Stimulated activated naive B cell treated with anti-CD40 and anti-IgM and Interleukin-4, amounts not matched to agents 10 μg/mL and 1 μg/mL and 100 μg/mL, for 72 hours (primary cell): ENCODE measurements at regions not wholly inside any gene's neighbourhood (a gene's known extent, or its start where the extent isn't known, plus 50 kb on each side); places are given as distances from the start of the nearest gene placed in this dataset.

Experiments
- ATAC-seq, 2 donors: fragments of 150-1000 bp; cut with Tn5 transposase; replicated peaks; 2 replicates each; pipeline ENCODE4 v1.10.0; 2021; ENCODE audit warnings: moderate library complexity in 1 of 2
- DNase-seq: peaks from one replicate; pipeline ENCODE4 v3.0.0; 2021
- H3K27ac Mint-ChIP-seq: one replicate; pipeline ENCODE4 v1.8.0; 2022; ENCODE audit warnings: mild to moderate bottlenecking, mixed read lengths
- H3K27me3 Mint-ChIP-seq, 2 donors: one replicate each; pipeline ENCODE4 v1.8.0; 2022; ENCODE audit warnings: mixed read lengths in 2 of 2
- H3K36me3 Mint-ChIP-seq, 2 donors: one replicate each; pipeline ENCODE4 v1.8.0; 2022; ENCODE audit warnings: mixed read lengths in 2 of 2, mild to moderate bottlenecking in 1 of 2
- H3K4me1 Mint-ChIP-seq, 2 donors: one replicate each; pipeline ENCODE4 v1.8.0; 2022; ENCODE audit warnings: mixed read lengths in 2 of 2, mild to moderate bottlenecking in 1 of 2
- H3K4me3 Mint-ChIP-seq, 2 donors: one replicate each; pipeline ENCODE4 v1.8.0; 2022; ENCODE audit warnings: mild to moderate bottlenecking in 2 of 2, mixed read lengths in 2 of 2, moderate library complexity in 1 of 2
- H3K9me3 Mint-ChIP-seq, 2 donors: one replicate each; pipeline ENCODE4 v1.8.0; 2022; ENCODE audit warnings: mixed read lengths in 2 of 2, mild to moderate bottlenecking in 1 of 2

DNA sequence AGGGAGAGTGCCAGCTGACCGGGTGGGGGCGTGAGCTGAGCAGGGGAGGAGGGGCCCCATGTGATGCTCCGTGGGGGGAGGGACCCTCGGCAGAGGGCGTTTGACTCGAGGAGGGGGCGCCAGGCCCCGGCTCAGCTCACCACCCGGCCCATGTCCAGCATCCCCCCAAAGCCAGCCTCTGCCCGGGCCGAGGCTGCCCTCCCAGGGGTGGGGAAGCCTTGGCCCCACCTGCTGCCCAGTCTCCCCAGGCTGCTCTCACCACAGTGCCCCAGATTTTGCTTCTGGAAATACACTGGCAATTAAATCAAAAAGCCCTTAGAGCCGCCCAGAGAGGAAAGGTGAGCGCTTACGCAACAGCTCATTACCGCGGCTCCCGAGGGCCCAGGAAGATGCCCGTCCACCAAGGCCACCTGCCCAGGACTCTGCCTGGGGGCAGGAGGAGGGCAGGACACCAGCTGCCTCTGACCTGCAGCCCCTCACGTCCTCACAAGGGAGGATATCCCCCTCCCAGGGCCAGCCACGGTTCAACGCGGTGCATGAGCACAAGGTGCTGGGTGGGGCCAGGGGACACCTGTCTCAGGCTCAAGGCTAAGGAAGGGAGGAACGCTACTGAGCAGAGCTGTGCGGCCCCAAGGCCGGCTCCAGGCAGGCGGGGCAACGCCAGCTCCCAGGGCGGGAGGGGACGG, 70.0 kb upstream of the INPP5A start:
- H3K4me3 Mint-ChIP-seq = no peak overlapping the region
- ATAC-seq = no peak

DNA sequence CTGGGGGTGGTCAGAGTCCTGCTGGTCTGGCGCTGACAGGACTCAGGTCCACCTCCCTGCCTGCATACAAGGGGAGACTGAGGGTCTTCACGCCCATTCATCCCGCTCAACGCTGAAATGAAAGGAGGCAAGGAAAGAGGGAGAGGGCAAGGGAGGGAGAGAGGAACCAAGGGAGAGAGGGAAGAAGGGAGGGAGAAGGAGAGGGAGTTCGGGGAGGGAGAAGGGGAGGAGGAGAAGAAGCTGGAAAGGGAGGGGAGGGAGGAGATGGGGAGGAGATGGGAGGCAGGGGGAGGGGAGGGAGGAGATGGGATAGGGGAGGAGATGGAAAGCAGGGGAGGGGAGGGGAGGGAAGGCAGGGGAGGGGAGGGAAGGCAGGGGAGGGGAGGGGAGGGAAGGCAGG, 69.4 kb upstream of the INPP5A start:
- ATAC-seq = no peak
- Mint-ChIP-seq H3K4me1 (peaks cover 13 to 19% of the 10 kb centered on the region in 2 donors), H3K4me3 (no peak overlapping the region), H3K9me3 (peaks cover 4 to 7% of the 10 kb centered on the region in 2 donors), H3K27ac (no peak overlapping the region), H3K36me3 (peaks cover 4 to 5% of the 10 kb centered on the region in 2 donors), H3K27me3 (peaks cover 13 to 20% of the 10 kb centered on the region in 2 donors)
- no peak for DNase-seq

More for the DNA sequence above, 70.0 kb upstream of the INPP5A start:
- H3K27me3 Mint-ChIP-seq = peaks cover 13 to 19% of the 10 kb centered on the region in 2 donors
- DNase-seq = no peak
- peaks cover 13 to 19% of the 10 kb centered on the region in 2 donors for H3K4me1 Mint-ChIP-seq
- peaks cover 4 to 5% of the 10 kb centered on the region in 2 donors for H3K36me3 Mint-ChIP-seq
- H3K9me3 Mint-ChIP-seq = peaks cover 4 to 7% of the 10 kb centered on the region in 2 donors
- H3K27ac Mint-ChIP-seq = no peak overlapping the region

DNA sequence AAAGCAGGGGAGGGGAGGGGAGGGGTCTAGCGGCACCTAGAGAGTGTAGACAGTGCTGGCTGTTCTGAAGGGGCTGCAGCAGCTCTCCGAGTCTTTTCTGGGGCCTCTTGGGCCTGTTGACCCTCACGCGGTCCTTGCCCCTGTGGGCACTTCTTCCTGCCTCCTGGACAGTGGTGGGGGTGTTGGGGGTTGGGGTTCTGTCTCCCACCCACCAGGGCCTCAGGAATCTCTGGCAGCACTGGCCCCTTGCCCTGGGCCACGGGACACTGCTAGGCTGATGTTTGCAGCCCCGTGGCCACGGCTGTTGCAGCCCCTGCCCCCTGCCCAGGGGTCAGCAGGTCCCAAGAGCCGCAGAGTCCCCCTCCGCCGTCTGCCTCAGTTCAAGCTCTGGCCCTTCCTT, 68.9 kb upstream of the INPP5A start:
- Mint-ChIP-seq H3K4me1 (peaks cover 13 to 19% of the 10 kb centered on the region in 2 donors), H3K4me3 (no peak overlapping the region), H3K27me3 (peaks cover 13 to 24% of the 10 kb centered on the region in 2 donors), H3K36me3 (peaks cover 4 to 5% of the 10 kb centered on the region in 2 donors), H3K9me3 (peaks cover 4 to 7% of the 10 kb centered on the region in 2 donors), H3K27ac (no peak overlapping the region)
- DNase-seq = no peak
- no peak for ATAC-seq

GRCh38 chr10:132469197-132469884, 68.2 kb upstream of the INPP5A start:
- Mint-ChIP-seq H3K4me3 (no peak overlapping the region), H3K36me3 (peaks cover 4 to 5% of the 10 kb centered on the region in 2 donors), H3K4me1 (peaks cover 13 to 19% of the 10 kb centered on the region in 2 donors), H3K27me3 (peaks cover 13 to 26% of the 10 kb centered on the region in 2 donors), H3K9me3 (peaks cover 4 to 7% of the 10 kb centered on the region in 2 donors), H3K27ac (no peak overlapping the region)
- peak; percentile 40 to 43 for ATAC-seq
- DNase-seq = no peak

GRCh38 chr10:132470410-132471124, 67.0 kb upstream of the INPP5A start:
- DNase-seq = no peak
- H3K9me3 Mint-ChIP-seq = peaks cover 4 to 7% of the 10 kb centered on the region in 2 donors
- ATAC-seq = peak; percentile 88 to 89

GRCh38 chr10:132471125-132471451, 66.5 kb upstream of the INPP5A start:
- no peak for DNase-seq
- no peak for ATAC-seq
- Mint-ChIP-seq H3K4me3 (no peak overlapping the region), H3K36me3 (peaks cover 4 to 5% of the 10 kb centered on the region in 2 donors), H3K27ac (peak overlapping the region; percentile 68), H3K4me1 (peaks cover 13 to 19% of the 10 kb centered on the region in 2 donors), H3K9me3 (peaks cover 4 to 7% of the 10 kb centered on the region in 2 donors), H3K27me3 (peaks cover 20 to 26% of the 10 kb centered on the region in 2 donors)

More at GRCh38 chr10:132470410-132471124, 67.0 kb upstream of the INPP5A start:
- Mint-ChIP-seq H3K4me3 (no peak overlapping the region), H3K27ac (peak overlapping the region; percentile 68), H3K36me3 (peaks cover 4 to 5% of the 10 kb centered on the region in 2 donors), H3K4me1 (peaks cover 13 to 19% of the 10 kb centered on the region in 2 donors), H3K27me3 (peaks cover 16 to 26% of the 10 kb centered on the region in 2 donors)

GRCh38 chr10:132471484-132471883, 66.1 kb upstream of the INPP5A start:
- no peak for ATAC-seq
- Mint-ChIP-seq H3K4me3 (no peak overlapping the region), H3K9me3 (peaks cover 4 to 7% of the 10 kb centered on the region in 2 donors), H3K27me3 (peaks cover 20 to 26% of the 10 kb centered on the region in 2 donors), H3K4me1 (peaks cover 13 to 19% of the 10 kb centered on the region in 2 donors), H3K27ac (no peak overlapping the region), H3K36me3 (peaks cover 4 to 5% of the 10 kb centered on the region in 2 donors)
- DNase-seq = no peak

DNA sequence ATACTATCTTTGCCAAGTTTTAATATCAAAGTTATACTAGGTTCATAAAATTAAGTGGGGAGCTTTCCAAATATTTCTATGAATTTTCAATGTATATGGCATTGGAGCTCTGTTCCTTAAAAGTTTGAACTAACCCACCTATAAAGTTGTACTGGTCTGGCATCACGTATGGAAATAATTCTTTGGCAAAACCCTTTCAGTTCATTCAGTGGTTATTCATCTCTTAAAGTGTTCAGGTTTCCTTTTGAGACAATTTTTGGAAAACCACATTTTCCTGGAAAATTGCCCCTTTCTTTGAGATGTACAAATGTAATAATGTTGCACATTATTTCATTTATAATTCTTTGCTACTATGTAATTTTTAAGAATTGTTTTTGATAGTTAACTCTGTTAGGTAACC, 62.5 kb upstream of the INPP5A start:
- peaks cover 4 to 7% of the 10 kb centered on the region in 2 donors for H3K9me3 Mint-ChIP-seq
- H3K4me1 Mint-ChIP-seq = peaks cover 6 to 9% of the 10 kb centered on the region in 2 donors

GRCh38 chr10:132476146-132477065, 61.2 kb upstream of the INPP5A start:
- Mint-ChIP-seq H3K36me3 (no peaks in the 10 kb centered on the region), H3K9me3 (peaks cover 2 to 4% of the 10 kb centered on the region in 2 donors), H3K27me3 (peaks cover 40 to 42% of the 10 kb centered on the region in 2 donors), H3K4me1 (no peaks in the 10 kb centered on the region), H3K4me3 (no peak overlapping the region), H3K27ac (no peak overlapping the region)
- DNase-seq = no peak
- no peak for ATAC-seq

More for the DNA sequence above, 62.5 kb upstream of the INPP5A start:
- peaks cover 4 to 5% of the 10 kb centered on the region in 2 donors for H3K36me3 Mint-ChIP-seq
- peaks cover 36 to 43% of the 10 kb centered on the region in 2 donors for H3K27me3 Mint-ChIP-seq
- no peak overlapping the region for H3K4me3 Mint-ChIP-seq
- ATAC-seq = no peak
- no peak overlapping the region for H3K27ac Mint-ChIP-seq
- no peak for DNase-seq

GRCh38 chr10:132477066-132477397, 60.6 kb upstream of the INPP5A start:
- H3K9me3 Mint-ChIP-seq = peaks cover 0 to 3% of the 10 kb centered on the region in 2 donors
- no peaks in the 10 kb centered on the region for H3K4me1 Mint-ChIP-seq
- H3K27me3 Mint-ChIP-seq = peaks cover 41 to 44% of the 10 kb centered on the region in 2 donors
- no peaks in the 10 kb centered on the region for H3K36me3 Mint-ChIP-seq
- H3K4me3 Mint-ChIP-seq = no peak overlapping the region
- no peak overlapping the region for H3K27ac Mint-ChIP-seq
- DNase-seq (no peak), ATAC-seq (no peak)

- peaks cover 43 to 50% of the 10 kb centered on the region in 2 donors for H3K27me3 Mint-ChIP-seq
- DNase-seq (no peak), ATAC-seq (no peak)
- no peak overlapping the region for H3K4me3 Mint-ChIP-seq
- H3K4me1 Mint-ChIP-seq = no peaks in the 10 kb centered on the region
- H3K27ac Mint-ChIP-seq = no peak overlapping the region
- no peaks in the 10 kb centered on the region for H3K36me3 Mint-ChIP-seq
- no peaks in the 10 kb centered on the region for H3K9me3 Mint-ChIP-seq
Observed at GRCh38 chr10:132477398-132478340, 59.9 kb upstream of the INPP5A start.

DNA sequence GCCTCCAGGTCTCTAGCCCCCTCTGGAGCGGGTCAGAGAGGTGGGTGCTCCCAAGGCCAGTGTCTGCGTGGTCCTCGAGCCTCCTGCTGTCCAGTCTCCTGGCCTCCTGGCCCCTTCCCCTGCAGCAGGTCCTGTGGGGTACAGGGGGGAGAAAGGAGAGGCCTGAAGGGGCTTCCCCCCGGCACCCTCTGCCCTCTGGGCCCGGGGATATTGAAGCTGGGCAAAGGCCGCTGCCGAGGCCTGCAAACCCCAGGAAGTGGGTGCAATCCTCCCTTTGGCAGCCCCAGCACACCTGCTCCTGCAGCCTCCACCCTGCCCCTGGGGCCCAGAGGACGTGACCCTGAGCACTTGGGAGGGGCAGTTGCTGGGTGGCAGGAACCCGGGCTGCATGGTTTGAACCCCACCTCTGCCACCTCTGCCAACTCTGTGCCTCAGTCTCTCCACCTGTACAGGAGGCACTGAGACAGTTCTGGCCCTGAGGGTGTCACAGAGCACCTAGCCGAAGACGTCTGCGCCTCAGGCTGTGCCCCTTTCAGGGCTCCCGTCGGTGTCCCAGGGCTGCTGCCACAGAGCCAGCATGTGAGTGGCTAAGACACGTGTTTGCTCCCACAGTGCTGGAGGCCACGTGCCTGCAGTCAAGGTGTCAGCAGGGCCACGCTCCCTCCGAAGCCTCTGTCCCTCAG, 59.1 kb upstream of the INPP5A start:
- H3K4me3 Mint-ChIP-seq = no peak overlapping the region
- H3K36me3 Mint-ChIP-seq = no peaks in the 10 kb centered on the region
- H3K27me3 Mint-ChIP-seq = peaks cover 44 to 47% of the 10 kb centered on the region in 2 donors
- no peaks in the 10 kb centered on the region for H3K9me3 Mint-ChIP-seq
- DNase-seq = no peak
- H3K4me1 Mint-ChIP-seq = no peaks in the 10 kb centered on the region
- ATAC-seq = no peak
- no peak overlapping the region for H3K27ac Mint-ChIP-seq
